SJSA1 (cell line): ENCODE measurements at regions not wholly inside any gene's neighbourhood (a gene's known extent, or its start where the extent isn't known, plus 50 kb on each side); places are given as distances from the start of the nearest gene placed in this dataset.

ENCODE experiments used
- DNase-seq, 2 experiments: peaks; one replicate each; pipeline ENCODE4 v3.0.0-alpha.2; 2015 to 2020; ENCODE audit warnings: low spot score in 2 of 2, low read depth in 1 of 2
- H3K27ac ChIP-seq: fragments of 250-450 bp; sonication (Bioruptor Pico); 2 replicates; pipeline ENCODE4 v1.5.1; 2020; ENCODE audit warnings: mild to moderate bottlenecking, moderate library complexity
- H3K27me3 ChIP-seq: fragments of 250-450 bp; sonication (Bioruptor Pico); replicated peaks from 2 replicates; pipeline ENCODE4 v1.5.1; 2020; ENCODE audit warnings: mild to moderate bottlenecking, moderate library complexity
- H3K36me3 ChIP-seq: fragments of 250-450 bp; sonication (Bioruptor Pico); 2 replicates; pipeline ENCODE4 v1.5.1; 2020; ENCODE audit warnings: mild to moderate bottlenecking
- H3K4me1 ChIP-seq: fragments of 250-450 bp; sonication (Bioruptor Pico); replicated peaks from 2 replicates; pipeline ENCODE4 v1.6.1; 2021; ENCODE audit warnings: mild to moderate bottlenecking
- H3K4me3 ChIP-seq: fragments of 250-450 bp; sonication (Bioruptor Pico); 2 replicates; pipeline ENCODE4 v1.5.1; 2020; ENCODE audit warnings: mild to moderate bottlenecking
- H3K9me3 ChIP-seq: fragments of 250-450 bp; sonication (Bioruptor Pico); replicated peaks from 2 replicates; pipeline ENCODE4 v1.5.1; 2020; ENCODE audit warnings: mild to moderate bottlenecking

GRCh38 chr7:13466874-13467547, 522.5 kb downstream of the ETV1 start:
- Histone ChIP-seq H3K4me1 (no peaks in the 10 kb centered on the region), H3K4me3 (no peak overlapping the region), H3K27ac (no peak overlapping the region), H3K36me3 (no peaks in the 10 kb centered on the region), H3K27me3 (no peaks in the 10 kb centered on the region), H3K9me3 (no peaks in the 10 kb centered on the region)
- DNase-seq = no peak

- no peak for DNase-seq
- Histone ChIP-seq H3K36me3 (no peaks in the 10 kb centered on the region), H3K27ac (no peak overlapping the region), H3K4me1 (no peaks in the 10 kb centered on the region), H3K27me3 (no peaks in the 10 kb centered on the region), H3K9me3 (no peaks in the 10 kb centered on the region), H3K4me3 (no peak overlapping the region)
Observed at GRCh38 chr7:13476881-13477444, 512.5 kb downstream of the ETV1 start.

GRCh38 chr7:13489386-13489785, 500.1 kb downstream of the ETV1 start:
- no peaks in the 10 kb centered on the region for H3K9me3 ChIP-seq
- H3K4me3 ChIP-seq = no peak overlapping the region
- no peak for DNase-seq
- no peaks in the 10 kb centered on the region for H3K4me1 ChIP-seq
- no peaks in the 10 kb centered on the region for H3K27me3 ChIP-seq
- no peaks in the 10 kb centered on the region for H3K36me3 ChIP-seq
- H3K27ac ChIP-seq = no peak overlapping the region

GRCh38 chr7:13496976-13497375, 492.5 kb downstream of the ETV1 start:
- Histone ChIP-seq H3K27ac (no peak overlapping the region), H3K4me1 (no peaks in the 10 kb centered on the region), H3K4me3 (no peak overlapping the region), H3K36me3 (no peaks in the 10 kb centered on the region), H3K9me3 (no peaks in the 10 kb centered on the region), H3K27me3 (no peaks in the 10 kb centered on the region)
- DNase-seq = no peak

- H3K27me3 ChIP-seq = no peaks in the 10 kb centered on the region
- H3K27ac ChIP-seq = no peak overlapping the region
- no peaks in the 10 kb centered on the region for H3K36me3 ChIP-seq
- H3K9me3 ChIP-seq = no peaks in the 10 kb centered on the region
- no peak overlapping the region for H3K4me3 ChIP-seq
- no peaks in the 10 kb centered on the region for H3K4me1 ChIP-seq
- DNase-seq = no peak
Observed at GRCh38 chr7:13508586-13508985, 480.9 kb downstream of the ETV1 start.

GRCh38 chr7:13518738-13519137, 470.7 kb downstream of the ETV1 start:
- Histone ChIP-seq H3K4me1 (no peaks in the 10 kb centered on the region), H3K36me3 (no peaks in the 10 kb centered on the region), H3K4me3 (no peak overlapping the region), H3K27me3 (no peaks in the 10 kb centered on the region), H3K9me3 (no peaks in the 10 kb centered on the region), H3K27ac (no peak overlapping the region)
- DNase-seq = no peak

GRCh38 chr7:13524076-13524475, 465.4 kb downstream of the ETV1 start:
- no peaks in the 10 kb centered on the region for H3K9me3 ChIP-seq
- no peaks in the 10 kb centered on the region for H3K4me1 ChIP-seq
- H3K36me3 ChIP-seq = no peaks in the 10 kb centered on the region
- no peaks in the 10 kb centered on the region for H3K27me3 ChIP-seq
- no peak overlapping the region for H3K27ac ChIP-seq
- H3K4me3 ChIP-seq = no peak overlapping the region
- DNase-seq = no peak

- DNase-seq = no peak
- H3K9me3 ChIP-seq = no peaks in the 10 kb centered on the region
- H3K4me1 ChIP-seq = no peaks in the 10 kb centered on the region
- H3K4me3 ChIP-seq = no peak overlapping the region
- H3K27ac ChIP-seq = no peak overlapping the region
- H3K36me3 ChIP-seq = no peaks in the 10 kb centered on the region
- no peaks in the 10 kb centered on the region for H3K27me3 ChIP-seq
Observed at GRCh38 chr7:13532028-13532753, 457.3 kb downstream of the ETV1 start.

GRCh38 chr7:13538669-13539068, 450.8 kb downstream of the ETV1 start:
- Histone ChIP-seq H3K36me3 (no peaks in the 10 kb centered on the region), H3K4me1 (no peaks in the 10 kb centered on the region), H3K4me3 (no peak overlapping the region), H3K27me3 (no peaks in the 10 kb centered on the region), H3K27ac (no peak overlapping the region), H3K9me3 (no peaks in the 10 kb centered on the region)
- no peak for DNase-seq

GRCh38 chr7:13540429-13540828, 449.0 kb downstream of the ETV1 start:
- Histone ChIP-seq H3K4me3 (no peak overlapping the region), H3K27ac (no peak overlapping the region), H3K9me3 (no peaks in the 10 kb centered on the region), H3K4me1 (no peaks in the 10 kb centered on the region), H3K36me3 (no peaks in the 10 kb centered on the region), H3K27me3 (no peaks in the 10 kb centered on the region)
- no peak for DNase-seq

- no peaks in the 10 kb centered on the region for H3K9me3 ChIP-seq
- no peak overlapping the region for H3K27ac ChIP-seq
- H3K4me3 ChIP-seq = no peak overlapping the region
- no peak for DNase-seq
- no peaks in the 10 kb centered on the region for H3K4me1 ChIP-seq
- H3K36me3 ChIP-seq = no peaks in the 10 kb centered on the region
- H3K27me3 ChIP-seq = no peaks in the 10 kb centered on the region
Observed at GRCh38 chr7:13541326-13541725, 448.1 kb downstream of the ETV1 start.

- no peak for DNase-seq
- Histone ChIP-seq H3K27ac (no peak overlapping the region), H3K9me3 (no peaks in the 10 kb centered on the region), H3K4me1 (no peaks in the 10 kb centered on the region), H3K4me3 (no peak overlapping the region), H3K27me3 (no peaks in the 10 kb centered on the region), H3K36me3 (no peaks in the 10 kb centered on the region)
Observed at GRCh38 chr7:13542451-13542850, 447.0 kb downstream of the ETV1 start.

- H3K4me3 ChIP-seq = no peak overlapping the region
- no peaks in the 10 kb centered on the region for H3K4me1 ChIP-seq
- no peaks in the 10 kb centered on the region for H3K9me3 ChIP-seq
- no peaks in the 10 kb centered on the region for H3K27me3 ChIP-seq
- H3K36me3 ChIP-seq = no peaks in the 10 kb centered on the region
- no peak for DNase-seq
- no peak overlapping the region for H3K27ac ChIP-seq
Observed at GRCh38 chr7:13551503-13551902, 438.0 kb downstream of the ETV1 start.

GRCh38 chr7:13560441-13560840, 429.0 kb downstream of the ETV1 start:
- Histone ChIP-seq H3K4me3 (no peak overlapping the region), H3K9me3 (no peaks in the 10 kb centered on the region), H3K36me3 (no peaks in the 10 kb centered on the region), H3K4me1 (no peaks in the 10 kb centered on the region), H3K27ac (no peak overlapping the region), H3K27me3 (no peaks in the 10 kb centered on the region)
- DNase-seq = no peak
